HG03103 (cell line): ENCODE measurements at regions not wholly inside any gene's neighbourhood (a gene's known extent, or its start where the extent isn't known, plus 50 kb on each side); places are given as distances from the start of the nearest gene placed in this dataset.
"Not testable (repeated sequence)": the region's sequence is repeated elsewhere in the genome, so short reads cannot be mapped to it uniquely, and the experiment has no call there.

ENCODE experiments used
- ATAC-seq: cut with Tn5 transposase; IDR thresholded peaks from one replicate; pipeline ENCODE4 v1.9.1; 2021; ENCODE audit warnings: low read depth; ENCODE audit not compliant: unreplicated experiment

- ATAC-seq: no peak
Observed at GRCh38 chr15:54779271-54779670, 417.5 kb downstream of the RSL24D1 start.

GRCh38 chr15:54776410-54776809 is 420.3 kb downstream of the RSL24D1 start:
- ATAC-seq: no peak

- no peak for ATAC-seq
Observed at GRCh38 chr15:54772663-54773062, 424.1 kb downstream of the RSL24D1 start.

- not testable (repeated sequence) for ATAC-seq
Observed at GRCh38 chr15:54749461-54749860, 447.3 kb downstream of the RSL24D1 start.

- ATAC-seq: no peak
Observed at GRCh38 chr15:54722342-54722986, 474.3 kb downstream of the RSL24D1 start.

GRCh38 chr15:54719325-54719724 is 477.4 kb downstream of the RSL24D1 start:
- ATAC-seq: no peak

- ATAC-seq: no peak
Observed at GRCh38 chr15:54707805-54708752, 488.7 kb downstream of the RSL24D1 start.

- ATAC-seq: no peak
Observed at GRCh38 chr15:54687628-54688027, 509.1 kb downstream of the RSL24D1 start.
